Kidney (tissue), 13 donors: ENCODE measurements at regions not wholly inside any gene's neighbourhood (a gene's known extent, or its start where the extent isn't known, plus 50 kb on each side); places are given as distances from the start of the nearest gene placed in this dataset.

ENCODE experiments used
- DNase-seq, 5 donors: peaks; one replicate each; pipeline ENCODE4 v3.0.0-alpha.2; 2013 to 2020
- FAIRE-seq: peaks from 2 replicates; lab custom pipeline; 2012; peaks lifted over from hg19 to GRCh38; lab: Jason Lieb, UNC
- H3K27ac ChIP-seq, 2 donors: one replicate each; pipeline ENCODE4 v1.7.0; 2013; ENCODE audit warnings: low read depth in 2 of 2, low read length in 2 of 2, inconsistent platforms in 1 of 2
- H3K27me3 ChIP-seq: one replicate; pipeline ENCODE4 v1.7.1; 2013; ENCODE audit warnings: low read length, inconsistent platforms; ENCODE audit not compliant: control insufficient read depth, insufficient read depth
- H3K36me3 ChIP-seq, 3 donors: one replicate each; pipeline versions ENCODE4 v1.7.0 to v1.7.1; 2013; ENCODE audit warnings: low read length in 3 of 3, control low read depth in 1 of 3, inconsistent platforms in 1 of 3; ENCODE audit not compliant: insufficient read depth in 3 of 3, control insufficient read depth in 2 of 3
- H3K4me1 ChIP-seq, 3 donors: one replicate each; pipeline versions ENCODE4 v1.7.0 to v1.7.1; 2013; ENCODE audit warnings: low read length in 3 of 3, inconsistent platforms in 1 of 3, low read depth in 1 of 3; ENCODE audit not compliant: control insufficient read depth in 2 of 3, insufficient read depth in 2 of 3
- H3K4me3 ChIP-seq, 3 donors: one replicate each; pipeline versions ENCODE4 v1.7.0 to v1.8.1; 2013; ENCODE audit warnings: low read length in 3 of 3, control low read depth in 1 of 3, inconsistent platforms in 1 of 3
- H3K9ac ChIP-seq, 3 donors: one replicate each; pipeline versions ENCODE4 v1.7.0 to v1.7.1; 2013; ENCODE audit warnings: low read length in 3 of 3, control low read depth in 1 of 3, inconsistent platforms in 1 of 3
- H3K9me3 ChIP-seq, 3 donors: one replicate each; pipeline versions ENCODE4 v1.7.0 to v1.7.1; 2013; ENCODE audit warnings: low read length in 3 of 3, control low read depth in 1 of 3, inconsistent platforms in 1 of 3; ENCODE audit not compliant: control insufficient read depth in 2 of 3, insufficient read depth in 1 of 3
- intact Hi-C: fragments of 100-400 bp; cut with DNase I; formaldehyde crosslinking; loops from one replicate; pipeline ENCODE4 v1.11.1; 2022
- TF ChIP-seq, protein P1 (sequence below): IDR thresholded peaks from 3 replicates; pipeline ENCODE4 v1.5.1; 2012; ENCODE audit warnings: mild to moderate bottlenecking, moderate library complexity, borderline replicate concordance; ENCODE audit not compliant: insufficient read depth; ENCODE audit errors: extremely low read depth
- donor health status: control.
- donor health status: control.
- donor health status: control.
- donor health status: control.
- donor health status: control.
- donor health status: DM: yes; HTN: yes; CAD: no.
- donor health status: Normal renal cell carcinoma (clear cell type).

DNA sequence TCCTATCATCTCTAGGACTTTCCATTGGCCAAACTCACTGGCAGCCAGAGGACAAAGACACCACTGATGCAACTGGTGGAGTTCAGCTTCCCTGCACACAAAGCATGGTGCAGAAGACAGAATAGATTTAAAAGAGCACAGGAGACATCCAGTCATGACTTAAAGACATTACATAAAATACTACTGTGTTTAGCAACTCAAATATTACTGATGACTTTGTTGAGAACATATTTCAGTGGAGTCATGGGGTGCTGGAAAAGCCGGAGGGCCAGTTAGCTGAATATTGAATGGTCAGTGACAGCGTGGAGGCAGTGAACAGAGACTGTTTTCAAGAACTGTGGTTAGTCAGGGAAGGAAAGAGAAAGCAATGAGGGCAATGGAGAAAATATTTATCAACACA lies 296.3 kb upstream of the NRP1 start:
- H3K9ac ChIP-seq: no peak overlapping the region
- no peaks in the 10 kb centered on the region for H3K27me3 ChIP-seq
- no peaks in the 10 kb centered on the region for H3K36me3 ChIP-seq
- H3K4me1 ChIP-seq: no peaks in the 10 kb centered on the region
- FAIRE-seq (no peak), DNase-seq (no peak)
- intact Hi-C loops: no loop called here
- H3K4me3 ChIP-seq: no peak overlapping the region
- H3K9me3 ChIP-seq: no peaks in the 10 kb centered on the region
- H3K27ac ChIP-seq: no peak overlapping the region
- TF ChIP-seq, protein P1, sequence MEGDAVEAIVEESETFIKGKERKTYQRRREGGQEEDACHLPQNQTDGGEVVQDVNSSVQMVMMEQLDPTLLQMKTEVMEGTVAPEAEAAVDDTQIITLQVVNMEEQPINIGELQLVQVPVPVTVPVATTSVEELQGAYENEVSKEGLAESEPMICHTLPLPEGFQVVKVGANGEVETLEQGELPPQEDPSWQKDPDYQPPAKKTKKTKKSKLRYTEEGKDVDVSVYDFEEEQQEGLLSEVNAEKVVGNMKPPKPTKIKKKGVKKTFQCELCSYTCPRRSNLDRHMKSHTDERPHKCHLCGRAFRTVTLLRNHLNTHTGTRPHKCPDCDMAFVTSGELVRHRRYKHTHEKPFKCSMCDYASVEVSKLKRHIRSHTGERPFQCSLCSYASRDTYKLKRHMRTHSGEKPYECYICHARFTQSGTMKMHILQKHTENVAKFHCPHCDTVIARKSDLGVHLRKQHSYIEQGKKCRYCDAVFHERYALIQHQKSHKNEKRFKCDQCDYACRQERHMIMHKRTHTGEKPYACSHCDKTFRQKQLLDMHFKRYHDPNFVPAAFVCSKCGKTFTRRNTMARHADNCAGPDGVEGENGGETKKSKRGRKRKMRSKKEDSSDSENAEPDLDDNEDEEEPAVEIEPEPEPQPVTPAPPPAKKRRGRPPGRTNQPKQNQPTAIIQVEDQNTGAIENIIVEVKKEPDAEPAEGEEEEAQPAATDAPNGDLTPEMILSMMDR: no peak

DNA sequence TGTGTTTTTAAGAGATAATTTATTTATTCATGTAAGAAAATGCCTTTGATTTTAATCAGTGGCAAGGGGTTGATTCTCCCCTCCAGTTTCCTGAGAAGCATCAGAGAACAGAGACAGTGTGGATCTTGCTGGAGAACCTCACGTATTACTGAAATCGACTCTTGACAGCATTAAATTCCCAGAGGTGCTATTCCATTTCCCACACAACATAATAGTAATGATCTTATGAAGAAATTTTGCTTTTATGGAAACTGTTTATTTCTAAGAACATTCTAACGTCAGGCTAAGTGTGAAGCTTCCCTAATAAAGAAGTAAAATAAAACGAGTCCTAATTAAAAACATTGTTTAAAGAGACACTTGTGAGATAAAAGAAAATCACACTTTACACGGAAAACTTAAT lies 293.1 kb upstream of the NRP1 start:
- TF ChIP-seq, protein P1: no peak
- Histone ChIP-seq H3K27ac (no peak overlapping the region), H3K9me3 (no peaks in the 10 kb centered on the region), H3K27me3 (no peaks in the 10 kb centered on the region), H3K9ac (no peak overlapping the region), H3K36me3 (no peaks in the 10 kb centered on the region), H3K4me3 (no peak overlapping the region), H3K4me1 (no peaks in the 10 kb centered on the region)
- FAIRE-seq: no peak
- intact Hi-C loops: no loop called here
- DNase-seq: no peak

DNA sequence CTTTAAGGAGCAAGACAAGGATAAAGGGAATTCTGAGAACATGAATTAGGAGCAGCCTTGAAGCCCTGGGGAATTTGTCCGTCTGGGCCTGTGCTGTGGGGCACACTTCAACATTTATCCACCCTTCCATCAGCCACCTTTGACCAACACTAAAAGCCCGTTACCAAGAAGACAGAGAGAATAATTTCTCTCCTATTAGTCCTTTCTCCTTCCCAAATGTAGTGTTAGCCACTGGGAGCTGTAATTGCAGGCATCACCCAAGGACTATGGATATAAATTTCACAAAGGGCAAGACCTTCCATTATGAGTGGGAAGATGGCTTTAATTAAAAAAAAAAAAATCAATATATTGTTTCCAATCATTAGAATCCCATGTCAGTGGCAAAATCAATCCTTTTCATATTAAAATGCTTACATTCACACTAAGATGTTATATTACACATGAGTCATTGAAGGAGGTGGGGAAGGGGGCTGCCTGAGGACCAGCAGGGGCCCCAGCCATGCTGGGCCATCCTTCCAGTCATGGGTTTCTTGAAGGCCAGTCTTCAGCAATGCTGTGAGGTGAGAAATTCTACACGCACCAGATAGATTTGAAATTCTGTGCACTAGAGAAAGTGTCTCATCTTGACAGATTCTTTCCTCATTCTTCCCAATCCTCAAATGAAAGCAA lies 292.5 kb upstream of the NRP1 start:
- H3K36me3 ChIP-seq: no peaks in the 10 kb centered on the region
- FAIRE-seq: no peak
- no peak overlapping the region for H3K9ac ChIP-seq
- H3K27ac ChIP-seq: no peak overlapping the region
- no peaks in the 10 kb centered on the region for H3K9me3 ChIP-seq
- TF ChIP-seq, protein P1: no peak
- H3K4me3 ChIP-seq: no peak overlapping the region
- no peaks in the 10 kb centered on the region for H3K27me3 ChIP-seq
- intact Hi-C loops: no loop called here
- no peak for DNase-seq
- H3K4me1 ChIP-seq: no peaks in the 10 kb centered on the region

DNA sequence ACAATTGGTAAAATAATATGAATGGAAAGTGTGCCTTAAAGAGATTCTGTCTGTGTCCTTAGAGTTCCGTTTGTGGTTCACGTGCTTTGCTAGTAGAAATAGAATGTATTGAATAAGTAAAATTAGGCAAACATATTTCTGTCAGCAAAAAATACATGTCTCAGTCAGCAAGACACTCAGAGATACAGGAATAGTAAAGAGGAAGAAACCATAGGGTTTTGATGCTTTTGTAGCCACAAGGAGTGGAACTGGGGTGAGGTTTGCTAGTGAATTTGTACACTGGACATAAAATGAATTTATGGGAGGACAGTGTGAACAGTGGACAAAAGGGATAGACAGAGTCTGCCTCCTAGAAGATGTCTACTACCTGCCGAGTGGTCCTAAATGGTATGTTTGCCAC lies 289.2 kb upstream of the NRP1 start:
- no peak overlapping the region for H3K4me3 ChIP-seq
- H3K27ac ChIP-seq: no peak overlapping the region
- H3K27me3 ChIP-seq: no peaks in the 10 kb centered on the region
- no peak for DNase-seq
- TF ChIP-seq, protein P1: no peak
- no peak overlapping the region for H3K9ac ChIP-seq
- H3K36me3 ChIP-seq: no peaks in the 10 kb centered on the region
- FAIRE-seq: no peak
- intact Hi-C loops: no loop called here
- H3K4me1 ChIP-seq: no peaks in the 10 kb centered on the region
- H3K9me3 ChIP-seq: no peaks in the 10 kb centered on the region
